ENCODE measurements at regions not wholly inside any gene's neighbourhood (a gene's known extent, or its start where the extent isn't known, plus 50 kb on each side); places are given as distances from the start of the nearest gene placed in this dataset.
A peak's percentile ranks its signal among the peaks of the same experiment; 100 is the strongest.

- no peak for ATAC-seq (ENCODE audit: low FRiP score)
- TF ChIP-seq, protein P1, sequence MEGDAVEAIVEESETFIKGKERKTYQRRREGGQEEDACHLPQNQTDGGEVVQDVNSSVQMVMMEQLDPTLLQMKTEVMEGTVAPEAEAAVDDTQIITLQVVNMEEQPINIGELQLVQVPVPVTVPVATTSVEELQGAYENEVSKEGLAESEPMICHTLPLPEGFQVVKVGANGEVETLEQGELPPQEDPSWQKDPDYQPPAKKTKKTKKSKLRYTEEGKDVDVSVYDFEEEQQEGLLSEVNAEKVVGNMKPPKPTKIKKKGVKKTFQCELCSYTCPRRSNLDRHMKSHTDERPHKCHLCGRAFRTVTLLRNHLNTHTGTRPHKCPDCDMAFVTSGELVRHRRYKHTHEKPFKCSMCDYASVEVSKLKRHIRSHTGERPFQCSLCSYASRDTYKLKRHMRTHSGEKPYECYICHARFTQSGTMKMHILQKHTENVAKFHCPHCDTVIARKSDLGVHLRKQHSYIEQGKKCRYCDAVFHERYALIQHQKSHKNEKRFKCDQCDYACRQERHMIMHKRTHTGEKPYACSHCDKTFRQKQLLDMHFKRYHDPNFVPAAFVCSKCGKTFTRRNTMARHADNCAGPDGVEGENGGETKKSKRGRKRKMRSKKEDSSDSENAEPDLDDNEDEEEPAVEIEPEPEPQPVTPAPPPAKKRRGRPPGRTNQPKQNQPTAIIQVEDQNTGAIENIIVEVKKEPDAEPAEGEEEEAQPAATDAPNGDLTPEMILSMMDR (IDR thresholded peaks at IDR 0.05), result no peak
- DNase-seq (ENCODE audit: low spot score), result peak; percentile 35
Measured at GRCh38 chr17:83200231-83200699, 120.9 kb downstream of the METRNL start.

DNA sequence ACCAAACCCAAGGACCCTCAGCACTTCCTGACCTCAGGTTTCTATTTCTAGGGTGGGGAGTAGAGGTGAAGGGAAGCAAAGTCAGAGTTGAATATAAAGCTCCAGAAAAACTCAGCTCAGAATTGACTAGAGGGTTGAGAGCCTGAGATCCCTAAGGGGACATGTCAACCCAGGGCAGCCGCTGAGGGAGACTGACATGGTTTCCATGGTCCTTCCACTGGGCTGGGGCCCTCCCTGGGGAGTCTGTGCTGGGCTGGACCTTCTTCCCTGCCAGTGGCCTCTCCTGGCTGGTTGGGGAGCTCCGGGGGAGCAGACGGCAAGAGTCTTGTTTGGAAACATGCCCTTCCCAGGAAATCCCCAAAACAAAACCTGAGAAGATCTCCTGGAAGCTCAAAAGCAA, 121.3 kb downstream of the METRNL start:
- TF ChIP-seq, protein P1 (IDR thresholded peaks at IDR 0.05), result no peak
- ATAC-seq (ENCODE audit: low FRiP score) (no peak), DNase-seq (ENCODE audit: low spot score) (peak; percentile 20)

DNA sequence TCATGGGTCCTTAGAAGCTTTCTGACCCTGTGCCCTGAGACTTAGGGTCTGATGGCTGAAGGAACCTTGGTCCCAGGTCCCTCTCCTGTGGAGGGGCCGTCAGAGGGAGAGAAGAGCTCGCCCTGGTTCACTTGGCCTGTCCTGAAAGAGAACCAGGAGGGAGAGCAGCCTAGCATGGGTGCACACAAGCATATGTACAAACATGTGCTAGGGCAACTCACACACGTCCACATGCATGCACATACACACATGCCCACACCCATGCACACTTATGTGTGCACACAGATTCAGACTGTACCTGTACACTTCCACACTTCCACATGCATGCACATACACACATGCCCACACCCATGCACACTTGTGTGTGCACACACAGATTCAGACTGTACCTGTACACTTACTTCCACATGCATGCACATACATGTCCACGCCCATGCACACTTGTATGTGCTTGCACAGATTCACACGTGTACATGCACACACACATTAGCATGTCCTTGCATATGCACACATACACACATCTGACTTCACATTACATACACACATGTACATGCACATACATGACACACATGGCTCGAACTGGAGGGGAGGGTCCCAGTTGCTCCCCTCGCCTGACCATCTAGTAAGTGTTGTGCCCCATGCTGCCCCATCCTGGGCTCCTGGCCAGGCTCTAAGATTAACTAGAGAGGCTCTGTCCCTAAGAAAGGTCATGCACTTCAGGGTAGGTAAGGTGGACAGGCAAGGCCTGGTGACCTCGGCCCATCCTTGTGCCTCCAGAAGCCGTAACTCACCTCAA, 122.0 kb downstream of the METRNL start:
- TF ChIP-seq, protein P1 (IDR thresholded peaks at IDR 0.05), result no peak
- no peak for ATAC-seq (ENCODE audit: low FRiP score)
- DNase-seq (ENCODE audit: low spot score), result peak; percentile 22

- TF ChIP-seq, protein P1 (IDR thresholded peaks at IDR 0.05), result no peak
- DNase-seq (ENCODE audit: low spot score), result peak; percentile 21
- no peak for ATAC-seq (ENCODE audit: low FRiP score)
Measured at GRCh38 chr17:83202002-83203000, 122.9 kb downstream of the METRNL start.

- DNase-seq (ENCODE audit: low spot score), result peak; percentile 24
- ATAC-seq (ENCODE audit: low FRiP score), result peak; percentile 61
- TF ChIP-seq, protein P1 (IDR thresholded peaks at IDR 0.05), result no peak
Measured at GRCh38 chr17:83203073-83203471, 123.7 kb downstream of the METRNL start.

DNA sequence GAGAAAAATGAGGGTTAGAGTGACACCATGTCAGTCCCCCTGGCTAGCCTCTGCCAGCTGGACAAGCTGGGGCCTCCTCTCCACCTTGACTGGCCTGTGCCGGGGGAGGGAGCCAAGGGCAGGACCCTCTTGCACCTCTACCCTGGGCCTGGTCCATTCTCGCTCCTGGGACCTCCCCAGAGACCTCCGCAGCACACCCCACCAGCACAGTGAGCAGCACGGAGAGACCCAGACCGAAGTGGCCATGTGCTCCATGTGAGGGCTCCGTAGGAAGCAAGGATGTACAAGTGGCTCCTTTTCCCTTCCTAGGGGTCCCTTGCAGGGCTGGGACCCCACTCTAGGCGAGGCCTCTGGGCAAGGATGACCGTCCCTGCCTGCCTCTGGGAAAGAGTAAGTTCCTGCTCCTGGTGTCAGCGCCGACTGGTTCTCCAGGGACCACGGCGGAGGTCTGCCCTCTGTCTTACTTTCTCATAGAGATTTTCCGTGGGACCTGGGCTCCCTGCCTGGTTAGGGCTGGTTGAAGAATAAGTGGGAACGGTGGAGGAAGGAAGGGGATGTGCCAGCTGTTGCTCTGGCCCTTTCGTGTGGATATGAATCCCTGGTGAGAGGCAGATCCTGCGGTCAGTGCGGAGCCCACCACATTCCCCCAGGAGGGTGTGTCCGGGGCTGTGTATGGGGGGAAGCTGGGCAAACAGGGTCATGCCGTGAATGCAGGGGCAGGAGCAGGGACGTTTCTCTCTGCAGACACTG, 124.2 kb downstream of the METRNL start:
- TF ChIP-seq, protein P1 (IDR thresholded peaks at IDR 0.05), result no peak
- ATAC-seq (ENCODE audit: low FRiP score), result no peak
- DNase-seq (ENCODE audit: low spot score), result peak; percentile 22
